GM12872 (cell line): ENCODE measurements at regions not wholly inside any gene's neighbourhood (a gene's known extent, or its start where the extent isn't known, plus 50 kb on each side); places are given as distances from the start of the nearest gene placed in this dataset.

ENCODE experiments used
- CTCF ChIP-seq: IDR thresholded peaks from 3 replicates; pipeline ENCODE4 v1.5.1; 2011; ENCODE audit warnings: low read depth, mild to moderate bottlenecking, low read length, moderate library complexity; ENCODE audit not compliant: insufficient read depth

GRCh38 chr14:55928276-55928675, 189.9 kb upstream of the PELI2 start:
- TF ChIP-seq CTCF, result no peak

GRCh38 chr14:55929136-55929535, 189.1 kb upstream of the PELI2 start:
- no peak for TF ChIP-seq CTCF

GRCh38 chr14:55930016-55930784, 188.0 kb upstream of the PELI2 start:
- TF ChIP-seq CTCF, result no peak

- no peak for TF ChIP-seq CTCF
Measured at GRCh38 chr14:55936691-55937090, 181.5 kb upstream of the PELI2 start.

- TF ChIP-seq CTCF, result no peak
Measured at GRCh38 chr14:55938249-55938791, 179.9 kb upstream of the PELI2 start.

- no peak for TF ChIP-seq CTCF
Measured at GRCh38 chr14:55942076-55942654, 176.0 kb upstream of the PELI2 start.

- no peak for TF ChIP-seq CTCF
Measured at GRCh38 chr14:55942826-55943225, 175.4 kb upstream of the PELI2 start.
